ENCODE measurements at regions not wholly inside any gene's neighbourhood (a gene's known extent, or its start where the extent isn't known, plus 50 kb on each side); places are given as distances from the start of the nearest gene placed in this dataset.
"Not testable (repeated sequence)": the region's sequence is repeated elsewhere in the genome, so short reads cannot be mapped to it uniquely, and the experiment has no call there.

DNA sequence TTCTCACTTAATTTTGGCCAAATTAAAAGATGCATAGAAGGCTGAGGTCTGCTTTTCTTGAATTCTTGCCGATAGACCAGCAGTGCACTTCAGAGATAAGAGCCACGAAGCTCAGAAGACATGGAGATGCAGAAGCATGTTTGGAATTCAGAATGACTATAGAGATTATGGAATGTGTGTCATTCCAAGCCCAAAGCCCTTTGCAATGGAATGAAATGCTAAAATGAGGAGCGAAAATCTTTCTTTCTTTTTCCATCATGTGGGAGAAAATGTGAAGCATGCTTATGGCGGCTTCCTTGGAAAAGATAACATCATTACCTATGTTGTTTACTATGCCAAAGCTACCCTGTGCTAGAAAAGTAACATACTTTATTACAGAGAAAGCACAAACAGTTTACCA is 257.0 kb upstream of the RNF32 start:
- TF ChIP-seq CTCF (IDR thresholded peaks at IDR 0.05; ENCODE audit: low read depth, low read length), result no peak
- DNase-seq (ENCODE audit: low read depth in 2 of 2), result no peak

GRCh38 chr7:156380261-156380660 is 260.3 kb upstream of the RNF32 start:
- TF ChIP-seq CTCF (IDR thresholded peaks at IDR 0.05; ENCODE audit: low read depth, low read length), result no peak
- no peak for DNase-seq (ENCODE audit: low read depth in 2 of 2)
- no peak overlapping the region for H3K4me3 ChIP-seq (replicated peaks in 1 of 2; ENCODE audit: low read depth in 2 of 2, low read length in 2 of 2)

More for the DNA sequence above, 257.0 kb upstream of the RNF32 start:
- no peak overlapping the region for H3K4me3 ChIP-seq (replicated peaks in 1 of 2; ENCODE audit: low read depth in 2 of 2, low read length in 2 of 2)

DNA sequence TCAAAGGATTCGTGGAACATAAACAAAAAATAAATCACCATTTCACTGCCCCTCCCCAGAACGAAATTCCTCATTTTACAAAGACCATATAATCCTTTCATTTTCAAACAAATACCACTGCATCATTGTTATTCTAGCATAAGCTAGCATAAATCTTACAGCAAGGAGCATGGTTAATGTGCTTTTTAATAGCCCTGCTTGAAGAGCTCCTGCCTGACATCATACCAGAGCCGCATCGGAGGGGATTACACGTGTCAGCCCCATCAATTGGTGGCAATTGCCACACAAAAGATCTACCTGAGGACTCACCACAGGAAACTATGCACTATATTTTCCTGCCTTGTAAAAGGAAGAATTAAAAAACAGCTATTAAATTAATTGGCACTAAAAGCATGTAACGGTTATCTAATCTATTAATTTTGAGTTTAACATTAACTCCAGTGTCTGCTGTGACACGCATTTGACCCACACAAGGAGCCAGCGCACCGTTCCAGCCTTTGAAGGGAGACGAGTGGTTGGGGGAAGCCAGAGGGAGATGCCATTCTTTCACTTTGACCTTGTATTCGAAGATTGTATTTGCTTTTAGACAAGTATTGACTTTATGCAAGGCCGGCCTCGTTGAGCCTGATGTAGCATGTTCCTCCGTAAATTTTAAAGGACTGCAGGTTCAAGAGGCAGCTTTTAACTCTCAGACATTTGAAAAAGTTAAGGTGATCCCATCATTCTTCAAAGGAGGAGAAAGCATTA is 261.1 kb upstream of the RNF32 start:
- no peak for DNase-seq (ENCODE audit: low read depth in 2 of 2)
- H3K4me3 ChIP-seq (replicated peaks in 1 of 2; ENCODE audit: low read depth in 2 of 2, low read length in 2 of 2), result no peak overlapping the region
- TF ChIP-seq CTCF (IDR thresholded peaks at IDR 0.05; ENCODE audit: low read depth, low read length), result no peak

- TF ChIP-seq CTCF (IDR thresholded peaks at IDR 0.05; ENCODE audit: low read depth, low read length), result no peak
- no peak for DNase-seq (ENCODE audit: low read depth in 2 of 2)
- H3K4me3 ChIP-seq (replicated peaks in 1 of 2; ENCODE audit: low read depth in 2 of 2, low read length in 2 of 2), result no peak overlapping the region
These were observed 261.8 kb upstream of the RNF32 start for GRCh38 chr7:156378806-156379205.

DNA sequence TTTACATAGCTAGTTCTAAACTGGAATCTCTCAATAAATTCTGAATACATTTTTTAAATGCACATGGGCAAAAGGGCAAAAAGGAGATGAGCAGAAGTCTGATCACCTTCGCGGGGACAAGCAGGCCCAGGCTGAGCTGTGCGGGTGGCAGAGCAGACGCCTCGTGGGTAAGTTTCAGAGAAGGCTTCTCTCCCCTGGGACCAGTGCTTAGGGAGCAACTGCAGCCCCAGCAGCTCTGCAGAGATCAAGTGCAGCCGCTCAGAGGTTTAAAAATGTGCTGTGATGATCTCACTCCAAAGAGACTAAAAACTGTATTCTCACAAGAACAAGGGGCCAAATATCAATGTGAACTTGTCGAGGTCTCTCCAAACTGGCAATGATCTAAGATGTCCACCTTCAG is 264.3 kb upstream of the RNF32 start:
- H3K4me3 ChIP-seq (replicated peaks in 1 of 2; ENCODE audit: low read depth in 2 of 2, low read length in 2 of 2), result no peak overlapping the region
- no peak for DNase-seq (ENCODE audit: low read depth in 2 of 2)
- TF ChIP-seq CTCF (IDR thresholded peaks at IDR 0.05; ENCODE audit: low read depth, low read length), result no peak

- no peak for TF ChIP-seq CTCF (IDR thresholded peaks at IDR 0.05; ENCODE audit: low read depth, low read length)
- DNase-seq (ENCODE audit: low read depth in 2 of 2), result no peak
These were observed 266.2 kb upstream of the RNF32 start for GRCh38 chr7:156374335-156374734.

DNA sequence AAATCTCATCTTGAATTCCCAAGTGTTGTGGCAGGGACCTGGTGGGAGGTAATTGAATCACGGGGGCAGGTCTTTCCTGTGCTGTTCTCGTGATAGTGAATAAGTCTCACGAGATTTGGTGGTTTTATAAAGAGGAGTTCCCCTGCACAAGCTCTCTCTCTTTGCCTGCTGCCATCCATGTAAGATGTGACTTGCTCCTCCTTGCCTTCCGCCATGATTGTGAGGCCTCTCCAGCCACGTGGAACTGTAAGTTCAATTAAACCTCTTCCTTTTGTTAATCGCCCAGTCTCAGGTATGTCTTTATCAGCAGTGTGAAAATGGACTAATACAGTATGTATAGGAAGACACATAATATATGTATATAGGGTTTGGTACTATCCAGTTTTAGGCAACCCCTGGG is 270.6 kb upstream of the RNF32 start:
- H3K4me3 ChIP-seq (replicated peaks in 1 of 2; ENCODE audit: low read depth in 2 of 2, low read length in 2 of 2); DNase-seq (ENCODE audit: low read depth in 2 of 2): not testable (repeated sequence)

More at GRCh38 chr7:156374335-156374734, 266.2 kb upstream of the RNF32 start:
- H3K4me3 ChIP-seq (replicated peaks in 1 of 2; ENCODE audit: low read depth in 2 of 2, low read length in 2 of 2), result no peak overlapping the region
